ENCODE measurements at regions not wholly inside any gene's neighbourhood (a gene's known extent, or its start where the extent isn't known, plus 50 kb on each side); places are given as distances from the start of the nearest gene placed in this dataset.
A peak's percentile ranks its signal among the peaks of the same experiment; 100 is the strongest.

DNA sequence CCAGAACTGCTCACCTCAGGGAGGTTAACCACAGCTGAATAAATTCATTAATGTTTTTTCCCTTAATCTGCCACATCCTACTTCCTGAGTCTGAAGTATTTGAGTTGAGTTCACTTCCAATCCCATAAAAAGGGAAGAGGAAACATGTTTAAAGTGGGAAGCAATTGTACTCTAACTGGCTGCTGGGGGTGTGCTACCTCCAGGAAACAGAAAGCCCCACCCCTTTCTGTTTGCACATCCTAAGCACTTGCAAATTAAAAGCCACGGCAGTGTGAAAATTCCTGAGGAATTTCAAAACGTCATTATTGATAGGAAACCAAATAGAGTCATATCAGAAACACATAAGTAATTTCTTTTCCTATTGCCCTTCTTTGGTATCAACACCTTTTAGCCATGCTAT, 307.0 kb upstream of the NR5A2 start:
- no peak for TF ChIP-seq CTCF (conservative IDR thresholded peaks at IDR 0.05; ENCODE audit: low read depth, low read length)
- H3K4me3 ChIP-seq (ENCODE audit: low read depth, low read length), result no peak overlapping the region
- no peak for DNase-seq (ENCODE audit: low read depth)

GRCh38 chr1:199721001-199721400, 306.5 kb upstream of the NR5A2 start:
- H3K4me3 ChIP-seq (ENCODE audit: low read depth, low read length), result no peak overlapping the region
- no peak for DNase-seq (ENCODE audit: low read depth)
- no peak for TF ChIP-seq CTCF (conservative IDR thresholded peaks at IDR 0.05; ENCODE audit: low read depth, low read length)

- no peak for TF ChIP-seq CTCF (conservative IDR thresholded peaks at IDR 0.05; ENCODE audit: low read depth, low read length)
- no peak overlapping the region for H3K4me3 ChIP-seq (ENCODE audit: low read depth, low read length)
- no peak for DNase-seq (ENCODE audit: low read depth)
These were observed 304.1 kb upstream of the NR5A2 start for GRCh38 chr1:199723250-199723956.

- DNase-seq (ENCODE audit: low read depth), result peak; percentile 26
- no peak overlapping the region for H3K4me3 ChIP-seq (ENCODE audit: low read depth, low read length)
- no peak for TF ChIP-seq CTCF (conservative IDR thresholded peaks at IDR 0.05; ENCODE audit: low read depth, low read length)
These were observed 303.5 kb upstream of the NR5A2 start for GRCh38 chr1:199724049-199724448.

DNA sequence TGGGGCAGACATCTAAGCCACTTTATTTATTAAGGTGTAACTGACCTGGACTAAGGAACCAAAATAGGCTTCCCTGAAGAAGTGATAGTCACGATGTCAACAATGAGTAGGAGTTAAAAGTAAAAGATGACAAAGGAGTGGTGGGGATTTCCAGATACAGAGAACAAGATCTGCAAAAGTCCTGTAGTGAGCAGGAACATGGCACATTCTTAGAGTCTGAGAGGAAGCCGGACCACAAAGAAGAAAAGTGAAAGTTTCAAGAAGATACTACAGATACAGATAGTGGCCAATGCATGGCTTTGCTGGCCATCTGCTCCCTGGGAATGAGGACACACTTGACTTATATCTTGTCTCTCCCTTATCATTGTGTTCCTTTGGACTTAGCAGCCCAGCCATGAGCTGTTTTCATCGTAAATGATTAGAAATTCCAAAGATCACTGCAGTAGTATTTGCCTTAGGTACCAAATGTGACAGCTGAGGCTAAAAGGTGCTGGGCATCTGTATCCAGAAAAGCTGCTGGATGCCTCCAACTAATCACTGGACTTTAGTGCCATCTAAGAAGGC, 302.4 kb upstream of the NR5A2 start:
- no peak for TF ChIP-seq CTCF (conservative IDR thresholded peaks at IDR 0.05; ENCODE audit: low read depth, low read length)
- no peak for DNase-seq (ENCODE audit: low read depth)
- no peak overlapping the region for H3K4me3 ChIP-seq (ENCODE audit: low read depth, low read length)

DNA sequence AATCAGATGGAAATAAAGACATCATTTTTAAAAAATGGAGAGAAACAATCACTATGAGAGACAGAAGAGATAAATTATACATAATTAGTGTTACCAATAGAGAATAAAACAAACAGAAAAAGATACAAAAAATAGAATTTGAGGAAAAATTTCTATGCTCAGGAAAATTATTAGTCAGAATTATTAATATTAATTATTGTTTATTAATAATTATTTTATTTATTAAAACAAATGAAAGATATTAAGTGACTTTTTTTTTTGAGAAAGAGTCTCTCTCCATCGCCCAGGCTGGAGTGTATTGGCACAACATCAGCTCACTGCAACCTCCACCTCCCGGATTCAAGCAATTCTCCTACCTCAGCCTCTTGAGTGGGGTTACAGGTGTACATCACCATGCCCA, 299.8 kb upstream of the NR5A2 start:
- no peak for TF ChIP-seq CTCF (conservative IDR thresholded peaks at IDR 0.05; ENCODE audit: low read depth, low read length)
- H3K4me3 ChIP-seq (ENCODE audit: low read depth, low read length), result no peak overlapping the region
- no peak for DNase-seq (ENCODE audit: low read depth)

DNA sequence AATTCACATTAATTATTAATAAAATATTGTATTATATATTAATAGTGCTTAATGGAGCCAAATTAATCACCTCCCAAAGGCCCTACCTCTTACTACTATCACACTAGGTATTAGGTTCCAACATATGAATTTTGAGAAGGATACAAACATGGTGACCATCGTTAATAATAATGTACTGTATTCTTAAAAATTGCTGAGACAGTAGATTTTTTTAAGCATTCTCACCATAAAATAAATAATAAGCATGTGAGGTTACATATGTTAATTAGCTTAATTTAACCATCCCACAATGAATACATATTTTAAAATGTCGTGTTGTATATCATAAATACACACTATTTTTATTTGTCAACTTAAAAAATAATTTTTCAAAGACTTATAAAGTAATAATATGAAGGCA, 299.2 kb upstream of the NR5A2 start:
- no peak for DNase-seq (ENCODE audit: low read depth)
- H3K4me3 ChIP-seq (ENCODE audit: low read depth, low read length), result no peak overlapping the region
- TF ChIP-seq CTCF (conservative IDR thresholded peaks at IDR 0.05; ENCODE audit: low read depth, low read length), result no peak

All from epithelial cell of proximal tubule (primary cell).